ENCODE measurements at regions not wholly inside any gene's neighbourhood (a gene's known extent, or its start where the extent isn't known, plus 50 kb on each side); places are given as distances from the start of the nearest gene placed in this dataset.

- no peaks in the 10 kb centered on the region for H3K4me1 ChIP-seq
- no peaks in the 10 kb centered on the region for H3K9me3 ChIP-seq
- ATAC-seq, result no peak
- WGBS, 2 donors (ENCODE audit: low coverage in 1 of 2), result 54 to 83% methylated on average over 2 of the region's 2 CpGs
- no peak overlapping the region for H3K27ac ChIP-seq
- no peak overlapping the region for H3K4me3 ChIP-seq
- no peaks in the 10 kb centered on the region for H3K36me3 ChIP-seq
- TF ChIP-seq POLR2A (IDR thresholded peaks at IDR 0.05) (no peak), POLR2AphosphoS5 (IDR thresholded peaks at IDR 0.05) (no peak), EP300 (IDR thresholded peaks at IDR 0.05) (no peak), CTCF (IDR thresholded peaks at IDR 0.05) (no peak)
- no peaks in the 10 kb centered on the region for H3K27me3 ChIP-seq
Observed at GRCh38 chr10:61503051-61503450, 49.9 kb upstream of the TMEM26 start.
